ENCODE measurements at regions not wholly inside any gene's neighbourhood (a gene's known extent, or its start where the extent isn't known, plus 50 kb on each side); places are given as distances from the start of the nearest gene placed in this dataset.
"Not testable (repeated sequence)": the region's sequence is repeated elsewhere in the genome, so short reads cannot be mapped to it uniquely, and the experiment has no call there.

DNA sequence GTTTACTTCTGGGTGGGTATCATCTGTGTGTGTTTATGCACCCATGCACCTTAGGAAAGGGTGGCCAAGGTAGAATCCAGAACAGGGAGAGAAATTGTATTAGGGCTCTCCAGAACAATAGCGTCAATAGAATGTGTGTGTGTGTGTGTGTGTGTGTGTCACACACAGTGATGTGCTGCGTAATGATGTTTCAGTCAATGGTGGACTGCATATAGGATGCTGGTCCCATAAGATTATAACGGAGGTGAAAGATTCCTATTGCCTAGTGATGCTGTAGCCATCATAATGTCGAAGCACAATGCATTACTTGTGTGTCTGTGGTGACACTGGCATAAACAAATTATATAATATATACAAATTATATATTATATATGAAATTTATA is 69.3 kb upstream of the PRR23C start:
- DNase-seq (ENCODE audit: low spot score) = no peak

DNA sequence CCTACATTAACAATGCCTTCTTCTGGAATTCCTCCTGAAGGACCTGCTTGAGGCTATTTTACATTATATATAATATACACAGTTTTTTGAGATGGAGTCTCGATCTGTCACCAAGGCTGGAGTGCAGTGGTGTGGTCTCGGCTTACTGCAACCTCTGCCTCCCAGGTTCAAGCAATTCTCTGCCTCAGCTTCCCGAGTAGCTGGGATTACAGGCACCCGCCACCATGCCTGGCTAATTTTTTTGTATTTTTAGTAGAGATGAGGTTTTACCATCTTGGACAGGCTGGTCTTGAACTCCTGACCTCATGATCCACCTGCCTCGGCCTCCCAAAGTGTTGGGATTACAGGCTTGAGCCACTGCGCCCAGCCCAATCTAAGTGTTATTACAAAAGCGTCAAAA is 71.9 kb upstream of the PRR23C start:
- not testable (repeated sequence) for DNase-seq (ENCODE audit: low spot score)

DNA sequence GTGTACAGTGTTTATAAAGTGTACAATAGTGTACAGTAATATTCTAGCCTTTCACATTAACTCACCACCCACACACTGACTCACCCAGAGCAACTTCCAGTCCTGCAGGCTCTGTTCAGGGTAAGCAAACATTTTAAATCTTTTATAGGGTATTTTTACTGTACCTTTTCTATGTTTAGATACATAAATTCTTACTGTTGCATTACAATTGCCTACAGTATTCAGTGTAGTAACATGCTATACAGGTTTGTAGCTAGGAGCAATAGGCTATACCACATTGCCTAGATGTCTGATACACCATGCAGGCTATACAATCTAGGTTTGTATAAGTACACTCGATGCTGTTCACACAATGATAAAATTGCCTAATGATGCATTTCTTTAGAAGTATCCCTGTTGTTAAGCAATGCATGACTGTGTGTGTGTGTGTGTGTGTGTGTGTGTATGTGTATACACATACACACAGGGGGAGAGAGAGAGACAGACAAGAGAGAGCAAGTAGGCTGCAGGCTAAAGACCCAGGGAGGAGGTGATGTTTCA is 72.5 kb upstream of the PRR23C start:
- no peak for DNase-seq (ENCODE audit: low spot score)

DNA sequence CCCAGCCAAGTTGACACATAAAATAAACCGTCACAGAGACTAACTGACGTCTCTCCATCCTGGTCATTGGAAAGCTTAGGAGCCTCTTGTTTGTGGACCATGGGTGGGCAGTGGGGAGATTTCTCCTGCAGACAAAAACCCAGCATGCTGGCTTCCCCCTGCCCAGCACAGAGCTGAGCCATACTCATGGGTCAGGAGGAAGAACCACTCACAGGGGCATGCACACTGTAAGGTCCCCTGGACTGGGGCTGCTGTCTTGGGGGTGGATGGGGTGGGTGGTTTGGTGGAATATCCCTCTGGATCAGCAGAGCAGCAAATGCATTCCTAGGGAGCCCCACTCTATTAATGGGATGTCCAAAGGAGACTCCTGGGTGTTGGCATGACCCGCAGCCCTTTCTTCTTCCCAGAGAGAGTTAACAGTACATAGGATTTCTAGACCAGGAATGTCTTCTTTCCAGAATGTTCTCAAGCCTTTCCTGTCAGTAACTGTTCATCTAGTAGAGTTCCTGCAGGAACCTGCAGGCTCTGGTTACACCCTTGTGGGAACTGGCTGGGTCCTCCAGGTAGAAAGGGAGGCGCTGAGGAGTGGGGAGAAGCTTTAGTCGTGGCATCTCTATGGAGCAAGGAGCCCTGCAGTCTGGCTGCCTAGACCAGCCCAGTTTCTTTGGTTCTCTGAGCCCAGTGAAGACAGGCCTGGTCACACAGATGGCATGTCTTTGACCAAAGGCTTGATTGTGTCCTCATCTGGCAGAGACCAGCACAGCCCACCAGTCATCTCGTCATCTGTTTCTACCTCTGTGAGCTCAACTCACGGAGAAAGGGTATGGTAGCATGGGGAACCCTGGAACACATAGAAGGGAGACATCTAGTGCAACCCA is 73.4 kb upstream of the PRR23C start:
- no peak for DNase-seq (ENCODE audit: low spot score)

DNA sequence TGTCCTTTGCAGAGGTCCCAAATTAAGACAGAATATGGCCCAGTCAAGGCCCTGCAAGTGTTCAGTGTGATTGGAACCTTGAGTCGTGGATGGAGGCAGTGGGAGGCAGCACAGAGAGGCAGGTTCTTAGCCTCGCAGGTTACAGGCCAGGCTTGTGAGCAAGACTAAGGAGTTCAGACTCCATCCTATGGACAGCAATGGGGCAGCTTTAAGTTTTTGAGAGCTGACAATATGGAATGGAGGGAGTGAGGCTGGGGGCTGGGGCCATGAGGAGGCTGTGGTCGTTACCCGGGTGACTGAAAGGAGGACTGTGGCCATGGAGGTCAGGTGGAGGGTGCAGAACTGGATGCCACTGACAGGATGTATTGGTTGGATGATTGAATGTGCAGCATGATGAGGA is 74.1 kb upstream of the PRR23C start:
- DNase-seq (ENCODE audit: low spot score) = no peak

DNA sequence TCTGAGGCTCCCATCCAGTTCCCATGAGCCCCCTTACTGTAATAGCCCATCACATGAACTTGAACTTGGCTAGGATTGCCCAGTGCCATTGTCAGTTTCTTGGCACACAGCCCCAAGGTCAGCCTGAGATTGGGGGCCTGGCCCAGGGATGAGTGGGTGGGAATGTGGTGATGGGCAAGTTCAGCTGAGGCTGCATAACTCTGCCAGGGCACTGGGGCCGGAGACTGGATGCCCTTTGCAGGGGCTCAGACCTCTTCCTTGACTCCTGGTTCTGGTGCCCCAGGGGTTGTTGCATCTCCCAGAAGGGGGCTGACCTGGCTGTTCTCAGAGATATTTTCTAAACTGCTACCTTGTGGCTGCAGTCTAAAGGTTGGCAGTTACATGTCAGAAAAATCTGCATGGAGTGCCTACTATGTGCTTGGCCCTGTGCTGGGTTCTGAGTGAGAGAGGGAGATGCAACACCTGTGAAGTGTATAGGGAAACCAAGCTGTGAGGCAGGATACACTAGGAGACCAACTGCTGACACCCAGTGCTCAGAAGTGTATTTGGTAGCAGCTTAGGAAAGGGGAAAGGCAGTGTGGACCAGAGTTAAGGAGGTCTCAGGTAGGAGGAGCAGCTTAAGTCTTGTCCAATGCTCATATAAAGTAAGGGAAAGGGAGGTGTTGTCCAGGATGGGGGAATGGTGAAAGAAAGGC is 74.8 kb upstream of the PRR23C start:
- DNase-seq (ENCODE audit: low spot score) = no peak

DNA sequence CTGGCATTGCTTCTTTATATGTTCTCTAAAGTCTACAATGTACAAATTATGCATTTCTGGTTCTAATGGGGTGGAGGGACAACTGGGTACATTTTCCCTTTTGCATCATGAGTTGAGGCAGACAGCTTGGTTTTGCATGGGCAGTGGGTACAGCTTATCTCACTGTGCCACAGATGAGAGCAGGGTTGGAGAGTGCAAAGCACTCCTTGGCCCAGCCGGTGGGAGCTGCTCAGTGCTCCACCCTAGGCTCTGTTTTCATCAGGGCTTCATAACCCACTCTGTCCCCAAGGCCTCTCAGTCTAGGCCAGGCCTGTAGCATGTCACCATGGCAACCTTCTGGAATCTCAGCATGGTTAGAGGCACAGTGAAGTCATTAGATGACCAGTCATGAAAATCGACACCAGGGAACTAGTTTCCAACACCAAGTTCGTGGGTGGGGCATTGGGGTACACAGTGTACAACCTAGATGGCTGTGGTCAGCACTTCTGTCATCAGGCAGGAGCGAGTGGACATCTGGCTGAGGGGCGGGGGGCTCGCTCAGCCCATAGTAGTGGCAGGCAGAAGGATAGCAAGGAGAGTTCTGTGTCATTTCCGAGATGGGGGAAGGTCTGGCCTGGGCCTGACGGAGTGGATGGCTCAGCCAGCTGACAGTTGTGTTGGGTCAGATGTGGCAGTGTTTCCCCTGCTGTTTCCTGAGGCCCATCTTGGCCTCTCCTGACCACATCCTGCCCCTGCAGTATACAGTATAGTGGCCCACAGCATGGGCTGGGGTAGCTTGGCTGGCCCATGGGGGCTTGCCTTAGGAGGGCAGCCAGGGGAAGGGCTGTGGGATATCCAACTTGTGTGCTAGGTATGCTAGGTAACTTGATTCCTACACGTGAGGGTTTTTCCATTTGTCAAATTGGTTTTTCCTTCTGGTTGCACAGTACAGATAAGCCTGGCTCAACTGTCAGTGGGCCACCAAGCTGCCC is 75.7 kb upstream of the PRR23C start:
- no peak for DNase-seq (ENCODE audit: low spot score)

DNA sequence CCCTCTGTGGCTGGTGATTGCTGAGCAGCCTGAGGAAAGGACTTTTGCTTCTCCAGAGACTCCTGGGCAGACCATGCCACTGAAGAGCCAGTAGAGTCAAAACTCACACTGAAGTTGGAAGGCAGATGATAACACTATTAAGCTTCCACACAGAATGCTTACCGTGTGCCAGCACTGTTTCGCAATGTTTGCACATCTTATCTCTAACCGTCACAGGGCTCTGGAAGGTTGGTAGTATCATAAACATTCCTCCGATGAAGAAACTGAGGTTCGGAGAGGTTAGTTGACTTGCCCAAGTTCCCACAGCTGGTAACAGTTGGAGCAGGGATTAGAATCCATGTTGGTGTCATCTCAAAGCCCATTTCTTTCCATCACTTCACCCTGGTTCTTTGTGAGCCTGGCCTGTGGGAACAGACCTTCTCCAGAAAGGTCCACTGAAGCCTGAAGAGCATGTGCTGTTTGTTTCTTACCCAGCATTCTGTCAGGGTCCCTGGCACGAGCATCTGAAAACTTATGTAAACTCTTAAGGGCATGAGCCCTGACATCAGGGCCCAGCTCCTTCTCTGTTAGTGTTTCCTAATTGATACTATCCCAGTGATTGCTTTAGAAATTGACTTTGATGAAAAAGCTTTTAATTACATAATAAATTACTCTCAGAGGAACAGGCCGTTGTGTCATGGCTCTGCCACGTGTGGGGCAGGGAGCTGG is 77.0 kb upstream of the PRR23C start:
- no peak for DNase-seq (ENCODE audit: low spot score)

DNA sequence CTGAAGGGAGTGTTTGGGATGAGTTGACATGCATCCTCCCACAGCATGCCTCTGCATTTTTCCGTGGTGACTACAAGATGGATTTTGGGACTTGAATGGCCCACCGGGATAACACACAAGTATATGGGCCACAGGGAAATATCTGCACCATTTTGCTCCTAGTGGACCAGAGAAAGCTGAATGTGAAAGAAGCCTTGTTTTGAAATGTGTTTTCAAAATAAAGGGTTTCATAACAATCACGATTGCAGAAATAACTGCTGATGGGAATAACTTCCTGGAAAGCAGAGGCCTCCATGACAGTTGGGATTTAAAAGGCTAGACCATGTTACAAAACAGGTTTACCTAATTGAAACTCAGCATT is 77.5 kb upstream of the PRR23C start:
- no peak for DNase-seq (ENCODE audit: low spot score)

DNA sequence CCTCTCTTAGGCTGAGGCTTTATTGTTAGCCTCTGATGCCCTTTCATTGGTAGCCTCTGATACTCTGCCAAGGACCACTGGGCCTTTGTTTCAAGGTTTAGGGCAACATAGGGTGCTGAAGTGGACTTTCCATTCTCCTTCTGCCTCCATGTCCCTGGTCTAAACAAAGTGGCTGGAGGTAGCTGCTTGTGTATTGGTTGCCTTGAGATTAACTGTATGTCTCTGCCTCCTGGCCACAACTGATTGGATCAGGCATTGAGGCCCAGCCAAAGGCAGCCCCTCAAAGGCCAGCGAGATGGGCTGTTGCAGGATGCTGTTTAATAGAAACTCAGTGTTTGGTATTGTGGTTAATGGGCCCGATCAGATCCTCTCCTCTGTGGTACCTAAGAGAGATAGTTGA is 77.9 kb upstream of the PRR23C start:
- no peak for DNase-seq (ENCODE audit: low spot score)

DNA sequence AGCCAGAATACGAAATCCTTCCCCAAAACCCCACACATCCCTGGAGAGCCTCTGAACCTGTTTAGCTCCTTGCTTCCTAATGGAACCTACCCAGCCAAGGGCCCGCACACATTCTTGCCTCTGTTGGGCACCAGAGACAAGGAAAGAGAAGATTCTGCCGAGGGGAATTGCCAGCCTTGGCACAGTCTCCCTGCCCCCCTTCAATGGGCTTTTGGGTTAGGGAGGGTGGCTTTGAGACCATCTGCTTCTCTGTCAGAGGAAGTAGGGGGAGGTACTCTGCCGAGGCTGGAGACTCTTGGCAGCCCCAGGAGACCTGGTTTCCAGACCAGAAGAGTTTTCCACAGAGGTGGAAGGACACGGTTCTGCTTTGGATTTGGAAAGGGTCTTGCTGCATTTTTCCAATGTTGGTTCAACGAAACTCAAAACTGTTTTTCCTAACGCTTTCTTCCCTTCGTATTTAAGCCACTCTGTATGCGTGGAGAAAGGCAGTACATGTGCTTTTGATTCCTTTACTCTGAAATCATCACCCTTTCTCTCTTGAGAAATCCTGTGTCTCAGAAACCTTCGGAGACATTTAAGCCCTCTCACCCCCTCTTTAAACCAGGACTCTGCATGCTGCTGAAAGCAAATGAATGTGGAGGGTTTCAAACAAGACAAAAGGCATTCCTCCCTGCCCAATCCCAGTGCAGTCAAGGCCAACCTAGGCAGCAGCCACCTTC is 78.8 kb upstream of the PRR23C start:
- DNase-seq (ENCODE audit: low spot score) = peak; percentile 74

DNA sequence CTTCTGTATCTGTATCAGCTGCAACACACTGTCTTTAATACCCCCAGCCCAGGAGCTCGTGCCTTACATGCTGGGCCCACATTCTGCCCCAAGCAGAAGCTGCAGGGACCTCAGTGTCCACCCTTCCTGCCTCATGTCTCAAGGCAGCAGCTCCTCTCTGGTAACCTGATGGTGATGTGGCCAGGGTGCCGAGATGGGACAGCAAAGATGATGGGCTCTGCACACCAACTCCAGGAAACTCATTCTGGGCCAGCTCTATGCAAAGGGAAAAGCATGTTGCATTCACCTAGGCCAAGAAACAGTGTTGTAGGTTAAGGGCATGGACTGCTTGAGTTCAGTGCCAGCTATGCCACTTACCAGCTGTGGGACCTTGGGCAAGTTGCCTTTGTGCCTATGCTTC is 79.5 kb upstream of the PRR23C start:
- no peak for DNase-seq (ENCODE audit: low spot score)

DNA sequence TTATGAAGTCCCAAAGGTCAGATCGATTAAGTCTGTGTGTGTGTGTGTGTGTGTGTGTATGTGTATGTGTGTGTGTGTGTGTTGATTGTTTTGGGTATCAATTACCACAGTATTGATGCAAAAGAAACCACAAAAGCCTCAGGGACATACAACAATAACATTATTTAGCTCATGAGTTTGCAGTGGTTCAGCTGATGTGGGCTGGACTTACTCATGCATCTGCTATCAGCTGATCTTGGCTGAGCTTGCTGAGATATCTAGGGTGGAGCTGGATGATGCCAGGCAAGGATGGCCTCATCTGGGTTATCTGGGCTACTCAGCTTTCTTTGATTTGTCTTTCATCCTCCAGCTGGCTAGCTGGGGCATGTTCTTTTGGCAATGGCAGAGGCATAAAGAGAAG is 82.4 kb upstream of the PRR23C start:
- DNase-seq (ENCODE audit: low spot score) = no peak

DNA sequence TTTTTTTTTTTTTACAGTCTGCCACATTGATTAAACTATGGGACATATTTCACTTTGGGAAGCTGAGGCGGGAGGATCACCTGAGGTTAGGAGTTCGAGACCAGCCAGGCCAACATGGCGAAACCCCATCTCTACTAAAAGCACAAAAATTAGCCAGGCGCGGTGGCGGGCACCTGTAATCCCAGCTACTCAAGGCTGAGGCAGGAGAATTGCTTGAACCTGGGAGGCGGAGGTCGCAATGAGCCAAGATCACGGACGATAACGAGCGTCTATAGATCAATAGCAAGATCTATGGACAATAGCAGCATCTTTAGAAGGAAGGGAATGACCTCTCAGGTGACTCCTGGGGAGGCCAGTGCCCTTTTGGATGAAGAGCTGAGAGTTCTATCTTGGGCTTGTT is 82.9 kb upstream of the PRR23C start:
- DNase-seq (ENCODE audit: low spot score) = not testable (repeated sequence)

DNA sequence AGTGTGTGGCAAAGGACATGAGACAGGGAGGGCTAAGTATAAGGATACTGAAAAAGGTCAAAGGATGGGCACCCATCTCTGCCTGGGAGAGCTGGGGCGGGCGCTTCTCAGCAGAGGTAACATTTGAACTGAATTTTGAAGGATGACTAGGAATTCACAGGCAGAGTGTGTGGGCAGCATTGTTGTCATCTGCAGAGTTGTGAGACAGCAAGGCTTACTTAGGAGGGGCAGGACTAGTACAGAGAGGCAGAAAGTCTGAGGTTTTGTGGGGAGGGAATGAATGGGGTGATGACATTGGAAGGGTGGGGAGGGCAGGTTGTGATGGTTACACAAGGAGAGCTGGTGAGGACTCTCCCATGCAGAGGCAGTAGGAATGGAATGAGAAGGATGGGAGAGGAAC is 84.1 kb upstream of the PRR23C start:
- DNase-seq (ENCODE audit: low spot score) = no peak

DNA sequence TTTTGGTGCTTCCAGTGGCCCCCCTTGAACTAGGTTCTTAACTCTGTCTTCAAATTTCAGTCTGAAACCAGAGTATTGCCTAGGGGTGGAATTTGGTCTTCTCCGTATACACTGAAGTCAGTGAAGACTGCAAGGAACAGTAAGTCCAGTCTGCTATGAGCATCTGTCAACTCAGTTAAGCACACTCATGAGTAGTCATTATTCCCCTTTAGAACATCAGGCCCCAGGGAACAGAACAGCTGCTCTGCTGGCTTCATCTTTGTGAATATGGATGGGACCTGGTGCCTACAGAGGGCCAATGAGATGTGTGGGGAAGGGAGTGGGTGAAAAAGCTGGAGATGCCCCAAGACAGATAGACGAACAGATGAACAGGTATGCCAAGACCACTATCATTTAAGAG is 85.2 kb upstream of the PRR23C start:
- no peak for DNase-seq (ENCODE audit: low spot score)

DNA sequence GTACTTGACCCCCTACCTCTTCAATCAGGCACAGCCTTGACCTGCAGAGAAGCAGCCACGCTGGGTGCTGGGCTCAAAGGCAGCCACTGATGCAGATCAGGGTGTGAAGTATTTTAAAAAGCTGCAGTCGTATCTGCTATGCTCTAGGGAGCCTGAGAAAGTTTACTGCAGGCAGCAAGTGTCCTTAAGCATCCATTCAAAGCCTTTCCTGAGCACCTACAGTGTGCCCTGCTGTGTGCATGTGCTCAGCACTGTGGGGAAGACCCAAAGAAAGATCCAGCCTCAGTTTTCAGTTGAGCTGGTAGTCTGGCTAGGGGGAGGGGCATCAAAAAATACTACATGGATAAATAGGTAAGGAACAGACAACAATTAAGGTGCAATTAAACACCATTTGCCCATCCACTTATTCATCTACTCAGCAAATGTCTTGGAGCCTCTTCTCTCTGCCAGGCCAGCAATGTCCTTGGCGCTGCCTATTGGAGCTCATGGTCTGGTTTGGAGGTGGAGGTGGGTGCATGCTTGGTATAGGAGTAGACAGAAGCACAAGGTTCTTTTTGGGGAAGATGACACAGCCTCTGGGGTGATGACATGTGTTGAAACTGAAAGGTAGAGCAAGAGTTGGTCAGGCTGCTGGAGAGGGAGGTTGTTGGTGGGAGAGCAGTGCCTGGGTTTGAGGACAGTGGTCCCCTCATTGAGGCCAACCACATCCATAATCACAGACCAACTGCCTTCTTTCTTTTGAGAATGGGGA is 85.9 kb upstream of the PRR23C start:
- no peak for DNase-seq (ENCODE audit: low spot score)

DNA sequence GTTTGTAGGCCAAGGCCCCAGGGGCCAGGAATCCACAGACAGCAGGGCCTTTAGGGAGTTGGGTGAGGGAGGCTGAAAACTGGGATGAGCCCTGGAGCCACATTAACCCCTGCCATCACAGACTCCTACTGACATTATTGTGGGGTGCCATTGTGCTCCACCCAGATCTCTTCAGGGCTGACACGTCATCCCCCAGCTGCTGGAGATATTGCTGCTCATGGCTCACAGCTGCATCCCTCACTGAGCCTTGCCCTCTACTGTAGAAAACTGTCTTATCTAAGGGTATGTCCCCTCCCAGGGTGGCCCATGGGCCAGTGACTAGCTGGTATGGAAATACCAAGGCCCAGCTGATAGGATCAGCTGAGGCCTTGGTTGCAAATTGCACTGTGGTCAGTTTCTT is 87.3 kb upstream of the PRR23C start:
- DNase-seq (ENCODE audit: low spot score) = no peak

DNA sequence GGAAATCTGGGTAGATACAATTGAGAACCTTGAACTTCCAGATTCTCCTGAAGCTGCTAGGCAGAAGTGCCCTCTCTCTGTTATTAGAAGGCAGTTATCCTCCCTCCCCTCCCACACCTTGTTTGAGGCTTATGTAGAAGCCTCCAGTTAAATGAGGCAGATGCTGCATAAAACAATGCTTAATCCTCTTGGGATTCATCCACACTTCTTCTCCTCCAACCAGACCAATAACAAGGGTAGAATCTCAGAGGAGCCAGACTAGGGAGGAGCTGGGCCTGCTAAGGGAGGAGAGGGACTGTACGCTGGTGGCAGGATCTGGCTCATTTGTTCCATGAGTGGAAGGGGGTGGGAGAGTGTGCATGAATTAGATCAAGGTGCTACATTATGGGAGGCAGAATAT is 88.3 kb upstream of the PRR23C start:
- DNase-seq (ENCODE audit: low spot score) = peak; percentile 66

DNA sequence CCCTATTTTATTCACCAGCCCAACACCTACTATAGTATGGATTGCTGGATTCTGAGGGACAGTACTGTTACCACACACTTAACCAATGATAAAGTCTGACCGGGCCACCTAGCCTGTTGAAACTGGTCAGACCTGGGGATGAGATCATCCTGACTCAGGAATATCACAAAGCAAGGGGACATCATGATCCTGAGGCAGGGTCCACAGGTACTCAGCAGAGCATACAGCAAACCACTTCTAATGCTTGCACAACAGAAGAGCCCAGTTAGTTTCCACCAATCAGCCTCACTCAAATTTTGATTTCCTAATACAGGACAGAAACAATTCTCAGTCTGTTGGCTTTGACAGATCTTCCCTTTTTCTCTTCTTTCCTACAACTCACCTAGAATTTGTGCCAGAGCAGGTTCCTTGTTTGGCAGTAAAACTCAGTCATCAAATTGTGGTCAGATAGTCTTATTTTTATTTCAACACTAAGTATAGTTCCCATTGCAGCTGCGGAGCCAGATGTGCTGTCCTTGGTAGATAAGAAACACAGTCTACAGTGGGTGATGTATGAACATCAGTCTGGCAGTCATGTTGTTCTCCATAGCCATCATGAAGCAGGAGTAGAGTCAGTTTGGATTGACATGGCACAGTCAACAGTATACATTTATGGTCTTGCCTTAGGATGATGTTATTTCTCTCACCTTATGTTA is 90.1 kb upstream of the PRR23C start:
- DNase-seq (ENCODE audit: low spot score) = no peak

All from D341Med (cell line).